Chondrocyte (in vitro differentiated cells): ENCODE measurements at regions not wholly inside any gene's neighbourhood (a gene's known extent, or its start where the extent isn't known, plus 50 kb on each side); places are given as distances from the start of the nearest gene placed in this dataset.

Experiments used
- DNase-seq: peaks from one replicate; pipeline ENCODE4 v3.0.0; 2021; ENCODE audit warnings: mixed read lengths, low spot score
- H3K27ac Mint-ChIP-seq: one replicate; pipeline ENCODE4 v1.8.0; 2021; ENCODE audit warnings: mild to moderate bottlenecking, moderate library complexity, mixed read lengths; ENCODE audit not compliant: unreplicated experiment
- H3K27me3 Mint-ChIP-seq: 2 replicates; pipeline ENCODE4 v1.8.0; 2021; ENCODE audit warnings: low read depth, mixed read lengths
- H3K36me3 Mint-ChIP-seq: 2 replicates; pipeline ENCODE4 v1.8.0; 2021; ENCODE audit warnings: low read depth, mixed read lengths
- H3K4me1 Mint-ChIP-seq: 2 replicates; pipeline ENCODE4 v1.8.0; 2021; ENCODE audit warnings: low read depth, mild to moderate bottlenecking, mixed read lengths
- H3K4me3 Mint-ChIP-seq: one replicate; pipeline ENCODE4 v1.8.0; 2021; ENCODE audit warnings: mild to moderate bottlenecking, moderate library complexity, mixed read lengths; ENCODE audit not compliant: unreplicated experiment
- H3K9me3 Mint-ChIP-seq: 2 replicates; pipeline ENCODE4 v1.8.0; 2021; ENCODE audit warnings: low read depth, mixed read lengths
- TF ChIP-seq, protein P1 (sequence below): fragments of 200-600 bp; sonication (generic); IDR thresholded peaks from 2 replicates; pipeline ENCODE4 v1.5.0; 2021; ENCODE audit warnings: antibody characterized with exemption, mild to moderate bottlenecking, moderate library complexity

DNA sequence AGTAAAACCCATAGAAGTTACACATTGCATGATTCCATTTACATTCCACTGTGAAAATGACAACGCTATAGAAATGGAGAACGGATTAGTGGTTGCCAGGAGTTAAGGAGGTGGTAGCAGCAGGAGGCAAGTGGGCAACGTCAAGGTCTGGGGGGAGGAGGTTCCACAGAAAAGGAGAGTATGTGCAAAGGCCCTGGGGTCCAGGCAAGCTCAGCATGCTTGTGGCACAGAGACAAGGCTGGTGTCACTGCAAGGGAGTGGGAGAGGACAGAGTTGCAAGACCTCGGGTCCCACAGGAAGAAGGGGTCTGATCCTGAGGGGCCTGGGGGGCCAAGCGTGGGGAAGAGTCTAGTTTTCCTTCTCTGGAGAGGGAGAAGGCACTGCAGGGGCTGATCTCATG, 240.8 kb downstream of the MN1 start:
- H3K27ac Mint-ChIP-seq = no peak overlapping the region
- TF ChIP-seq, protein P1, sequence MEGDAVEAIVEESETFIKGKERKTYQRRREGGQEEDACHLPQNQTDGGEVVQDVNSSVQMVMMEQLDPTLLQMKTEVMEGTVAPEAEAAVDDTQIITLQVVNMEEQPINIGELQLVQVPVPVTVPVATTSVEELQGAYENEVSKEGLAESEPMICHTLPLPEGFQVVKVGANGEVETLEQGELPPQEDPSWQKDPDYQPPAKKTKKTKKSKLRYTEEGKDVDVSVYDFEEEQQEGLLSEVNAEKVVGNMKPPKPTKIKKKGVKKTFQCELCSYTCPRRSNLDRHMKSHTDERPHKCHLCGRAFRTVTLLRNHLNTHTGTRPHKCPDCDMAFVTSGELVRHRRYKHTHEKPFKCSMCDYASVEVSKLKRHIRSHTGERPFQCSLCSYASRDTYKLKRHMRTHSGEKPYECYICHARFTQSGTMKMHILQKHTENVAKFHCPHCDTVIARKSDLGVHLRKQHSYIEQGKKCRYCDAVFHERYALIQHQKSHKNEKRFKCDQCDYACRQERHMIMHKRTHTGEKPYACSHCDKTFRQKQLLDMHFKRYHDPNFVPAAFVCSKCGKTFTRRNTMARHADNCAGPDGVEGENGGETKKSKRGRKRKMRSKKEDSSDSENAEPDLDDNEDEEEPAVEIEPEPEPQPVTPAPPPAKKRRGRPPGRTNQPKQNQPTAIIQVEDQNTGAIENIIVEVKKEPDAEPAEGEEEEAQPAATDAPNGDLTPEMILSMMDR = no peak
- no peaks in the 10 kb centered on the region for H3K36me3 Mint-ChIP-seq
- no peaks in the 10 kb centered on the region for H3K27me3 Mint-ChIP-seq
- no peak overlapping the region for H3K4me3 Mint-ChIP-seq
- no peak for DNase-seq
- no peaks in the 10 kb centered on the region for H3K9me3 Mint-ChIP-seq
- peaks cover 2% of the 10 kb centered on the region for H3K4me1 Mint-ChIP-seq

DNA sequence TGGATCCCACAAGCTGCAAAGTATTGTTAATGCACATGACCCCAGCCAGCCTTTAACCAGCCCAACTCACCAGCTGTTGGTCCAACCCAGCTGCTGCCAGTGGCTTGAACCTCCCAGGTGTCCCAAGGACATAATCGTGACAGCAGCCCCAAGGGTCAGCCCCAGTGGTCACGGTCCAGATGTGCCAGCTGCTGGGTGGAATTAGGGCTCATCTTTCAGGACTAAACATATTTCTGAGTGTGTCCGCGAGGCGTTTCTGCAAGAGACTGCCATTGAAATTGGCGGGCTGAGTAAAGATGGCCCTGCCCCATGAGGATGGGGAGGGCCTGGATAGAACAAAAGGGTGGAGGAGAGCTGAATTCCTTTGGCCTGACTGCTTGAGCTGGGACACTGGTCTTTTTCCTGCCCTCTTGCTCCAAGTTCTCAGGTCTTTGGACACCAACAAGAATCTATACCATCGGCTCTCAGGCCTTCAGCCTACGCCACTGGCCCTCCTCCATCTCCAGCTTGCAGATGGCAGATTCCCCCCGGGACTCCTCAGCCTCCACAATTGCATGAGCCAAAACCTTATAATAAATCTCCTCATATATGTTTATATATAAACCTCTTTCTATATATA, 240.2 kb downstream of the MN1 start:
- no peak for DNase-seq
- Mint-ChIP-seq H3K27me3 (no peaks in the 10 kb centered on the region), H3K4me1 (peaks cover 2% of the 10 kb centered on the region), H3K36me3 (no peaks in the 10 kb centered on the region), H3K9me3 (no peaks in the 10 kb centered on the region), H3K4me3 (no peak overlapping the region), H3K27ac (no peak overlapping the region)
- TF ChIP-seq, protein P1 = no peak

DNA sequence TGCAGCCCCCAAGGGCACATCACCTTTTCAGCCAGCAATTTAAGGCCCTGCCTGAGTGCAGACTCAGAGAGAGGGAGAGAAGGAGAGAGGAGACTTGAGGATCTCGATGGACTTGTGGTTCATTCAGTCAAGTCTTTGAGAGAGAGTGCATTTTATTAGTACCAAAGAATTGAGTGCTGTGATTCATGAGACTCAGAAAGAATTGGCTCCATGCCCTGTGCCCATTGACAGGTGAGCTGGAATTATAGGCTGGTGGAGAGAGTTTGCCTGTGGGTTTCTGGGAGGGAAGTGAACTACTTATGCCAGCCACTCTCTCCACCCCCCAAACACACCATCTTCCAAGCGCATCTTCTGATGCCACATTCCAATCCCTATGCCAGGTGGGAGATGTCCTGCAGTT, 236.8 kb downstream of the MN1 start:
- no peaks in the 10 kb centered on the region for H3K27me3 Mint-ChIP-seq
- H3K27ac Mint-ChIP-seq = no peak overlapping the region
- peaks cover 2% of the 10 kb centered on the region for H3K4me1 Mint-ChIP-seq
- H3K36me3 Mint-ChIP-seq = no peaks in the 10 kb centered on the region
- TF ChIP-seq, protein P1 = no peak
- H3K9me3 Mint-ChIP-seq = no peaks in the 10 kb centered on the region
- H3K4me3 Mint-ChIP-seq = no peak overlapping the region
- no peak for DNase-seq

DNA sequence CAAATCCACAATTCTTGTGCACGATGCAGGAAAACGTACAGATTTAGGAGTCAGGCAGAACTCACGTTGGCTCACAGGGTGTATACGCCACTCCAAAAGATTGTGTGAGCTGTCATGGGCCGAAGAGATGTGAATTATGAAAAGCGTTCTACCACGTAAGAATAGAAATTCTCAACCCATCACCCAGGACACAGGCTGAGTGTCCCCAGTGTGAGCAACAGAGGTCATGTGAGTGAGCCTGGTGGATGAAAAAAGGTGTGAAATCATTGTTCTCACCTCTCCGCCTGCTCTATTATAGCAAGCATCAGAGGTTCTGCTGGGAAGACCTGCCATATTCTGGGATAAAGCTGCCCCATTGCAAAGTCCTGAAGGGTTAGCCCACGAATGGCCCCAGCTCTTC, 235.0 kb downstream of the MN1 start:
- no peak overlapping the region for H3K27ac Mint-ChIP-seq
- no peak overlapping the region for H3K4me3 Mint-ChIP-seq
- H3K4me1 Mint-ChIP-seq = peaks cover under 1% of the 10 kb centered on the region
- no peaks in the 10 kb centered on the region for H3K27me3 Mint-ChIP-seq
- DNase-seq = no peak
- H3K36me3 Mint-ChIP-seq = no peaks in the 10 kb centered on the region
- H3K9me3 Mint-ChIP-seq = no peaks in the 10 kb centered on the region
- TF ChIP-seq, protein P1 = no peak

DNA sequence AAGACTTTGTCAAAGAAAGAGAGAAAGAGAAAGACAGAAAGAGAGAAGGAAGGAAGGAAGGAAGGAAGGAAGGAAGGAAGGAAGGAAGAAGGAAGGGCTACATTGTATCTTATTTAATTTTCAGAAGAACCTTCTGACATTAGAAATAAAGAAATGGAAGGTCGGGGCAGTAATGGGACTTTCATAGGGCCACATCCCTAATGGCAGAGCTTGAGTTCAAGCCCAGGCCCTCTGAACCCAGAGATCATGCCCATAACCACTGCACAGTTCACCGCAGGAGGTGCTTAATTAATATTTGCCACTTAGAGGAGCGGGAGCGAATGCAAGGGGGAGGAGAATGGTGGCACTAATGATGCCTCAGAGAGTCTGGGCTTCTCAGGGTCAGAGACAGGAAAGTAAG, 233.3 kb downstream of the MN1 start:
- Mint-ChIP-seq H3K27ac (no peak overlapping the region), H3K27me3 (no peaks in the 10 kb centered on the region), H3K36me3 (peaks cover 4% of the 10 kb centered on the region), H3K4me3 (no peak overlapping the region), H3K9me3 (peaks cover 5% of the 10 kb centered on the region), H3K4me1 (peaks cover 12% of the 10 kb centered on the region)
- TF ChIP-seq, protein P1 = no peak
- no peak for DNase-seq
